GM18499 (cell line): ENCODE measurements at regions not wholly inside any gene's neighbourhood (a gene's known extent, or its start where the extent isn't known, plus 50 kb on each side); places are given as distances from the start of the nearest gene placed in this dataset.

Experiments used
- ATAC-seq: cut with Tn5 transposase; IDR thresholded peaks from one replicate; pipeline ENCODE4 v1.9.1; 2021; ENCODE audit warnings: moderate number of reproducible peaks; ENCODE audit not compliant: insufficient read depth, unreplicated experiment

DNA sequence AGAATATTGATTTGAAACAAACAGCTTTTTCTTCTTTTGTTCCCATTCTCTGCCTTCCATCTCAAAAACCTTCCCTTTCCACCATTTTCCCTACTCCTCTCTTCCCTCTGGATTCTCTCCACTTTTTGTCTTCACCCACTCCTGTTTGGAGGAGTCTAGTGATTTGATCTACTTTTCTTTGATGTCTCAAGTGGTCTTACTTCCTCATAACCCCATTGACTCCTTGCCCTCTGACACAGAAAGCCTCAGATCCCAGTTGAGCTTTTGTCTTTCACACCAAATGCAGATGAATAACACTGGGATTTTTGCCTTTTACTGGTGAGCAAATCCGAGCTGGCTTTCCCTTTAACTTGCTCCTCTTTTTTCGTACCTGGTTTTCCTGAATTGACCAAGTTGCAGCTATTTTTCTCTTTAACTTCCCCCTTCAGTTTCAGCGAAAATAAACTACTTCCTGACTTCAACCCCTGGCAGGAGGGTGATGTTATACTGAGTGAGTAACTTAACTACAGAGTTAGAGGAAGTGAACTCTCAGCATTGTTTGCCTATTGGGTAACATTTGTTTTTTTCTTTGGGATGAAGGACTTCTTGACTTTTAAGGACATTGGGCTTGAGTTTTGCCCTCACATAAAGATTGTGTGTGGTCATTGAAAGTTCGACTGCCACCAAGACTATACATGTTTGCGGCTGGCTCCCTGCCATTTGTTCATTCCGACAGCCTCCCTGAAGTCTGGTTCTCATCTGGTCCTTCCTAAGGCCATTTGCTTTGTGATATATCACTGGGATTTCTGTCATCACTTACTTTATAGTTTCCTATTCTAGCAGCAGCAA is 392.8 kb upstream of the NR3C2 start:
- ATAC-seq, result no peak

DNA sequence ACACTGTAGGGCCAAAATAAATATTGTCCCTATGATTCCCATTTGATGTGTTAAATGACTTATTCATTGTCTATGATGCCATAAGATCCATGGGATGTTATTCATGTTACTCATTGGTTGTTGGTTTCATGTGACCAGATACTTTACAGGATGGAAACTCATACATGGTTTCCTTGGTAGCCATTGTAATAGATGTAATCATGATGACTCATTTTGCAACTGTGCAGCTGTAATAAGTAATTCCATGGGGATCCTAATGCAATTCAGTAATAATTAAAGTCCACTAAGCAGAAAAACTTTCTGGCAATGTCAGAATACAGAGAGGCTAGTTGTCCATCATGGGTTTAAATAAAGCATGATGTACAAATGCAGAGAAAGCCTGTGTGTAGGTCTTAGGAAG is 389.7 kb upstream of the NR3C2 start:
- ATAC-seq, result no peak

- no peak for ATAC-seq
These were observed 386.1 kb upstream of the NR3C2 start for GRCh38 chr4:148828291-148828690.

DNA sequence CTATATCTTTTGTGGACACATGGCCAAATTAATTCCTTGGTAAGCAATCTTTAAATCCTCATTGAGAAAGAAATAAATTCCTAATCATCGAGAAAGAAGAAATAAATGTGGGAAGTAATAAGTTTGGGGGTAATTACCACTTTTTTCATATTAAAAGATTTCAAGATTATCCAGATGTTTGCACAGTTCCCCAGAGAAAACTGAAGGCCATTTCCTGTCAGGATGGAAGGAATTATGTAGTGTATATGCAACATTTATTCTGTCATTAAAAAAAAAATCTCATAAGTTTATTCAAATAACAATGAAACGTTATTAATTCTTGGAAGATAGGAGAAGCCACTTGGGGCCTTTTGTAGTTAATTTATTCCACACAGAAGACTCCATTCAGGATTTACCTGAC is 385.6 kb upstream of the NR3C2 start:
- no peak for ATAC-seq

GRCh38 chr4:148823419-148823769 is 381.2 kb upstream of the NR3C2 start:
- ATAC-seq, result no peak

DNA sequence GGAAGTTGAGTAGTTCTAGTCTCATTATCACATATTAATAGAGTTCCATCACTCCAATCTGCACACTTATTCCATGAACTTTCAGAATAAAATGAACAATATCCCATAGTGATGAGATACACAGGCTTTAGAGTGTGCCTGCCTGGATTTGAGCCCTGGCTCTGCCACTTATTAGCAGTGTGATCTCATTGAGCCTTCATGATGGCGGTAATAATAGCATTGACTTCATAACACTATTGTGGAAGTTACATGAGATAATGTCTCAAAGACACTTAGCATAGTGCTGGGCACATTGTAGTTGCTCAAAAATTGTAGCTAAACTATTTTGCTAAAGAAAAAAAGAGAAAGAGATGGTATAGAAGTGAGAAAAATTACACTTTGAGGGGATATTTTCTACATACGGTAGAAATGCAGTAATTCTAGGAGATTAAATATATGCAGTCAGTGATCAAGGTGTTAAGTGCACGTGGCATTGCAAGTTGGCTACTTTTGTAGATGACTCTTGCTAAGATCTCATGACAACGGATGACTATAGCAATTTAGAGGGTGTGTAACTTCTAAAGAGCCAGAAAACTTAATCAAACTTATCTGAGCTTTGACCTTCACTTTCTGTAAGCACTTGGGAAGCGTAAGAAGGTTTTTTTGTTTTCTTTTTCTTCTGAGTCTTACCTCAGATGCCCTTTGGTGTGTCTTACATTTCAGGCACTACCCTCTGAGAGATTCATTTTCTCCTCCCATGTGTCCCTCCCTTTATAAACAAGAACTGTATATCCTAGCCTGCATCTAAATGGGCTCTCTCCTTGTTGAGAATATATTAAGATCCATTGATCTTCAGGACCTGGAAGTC is 380.6 kb upstream of the NR3C2 start:
- no peak for ATAC-seq

- ATAC-seq, result no peak
These were observed 371.8 kb upstream of the NR3C2 start for GRCh38 chr4:148814030-148814429.

DNA sequence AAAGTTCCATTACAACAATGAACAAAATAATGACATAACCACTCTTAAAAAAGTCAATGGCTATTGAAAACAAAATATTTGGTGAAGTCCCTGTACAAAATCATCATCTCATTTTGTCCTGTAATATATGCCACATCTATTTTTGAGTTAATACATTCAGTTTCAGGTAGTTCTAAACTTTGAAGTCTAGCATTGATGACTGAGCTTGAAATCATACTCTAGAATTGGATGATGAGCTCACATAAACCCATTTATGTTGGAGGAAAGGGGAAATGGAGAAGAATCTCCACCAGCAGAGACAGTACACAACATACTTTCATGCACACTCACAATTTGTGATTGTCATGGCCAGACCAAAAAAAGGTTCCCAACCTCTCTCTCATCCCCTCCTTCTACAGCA is 371.1 kb upstream of the NR3C2 start:
- no peak for ATAC-seq

GRCh38 chr4:148812101-148812500 is 369.9 kb upstream of the NR3C2 start:
- ATAC-seq, result no peak

GRCh38 chr4:148810461-148810860 is 368.2 kb upstream of the NR3C2 start:
- ATAC-seq, result no peak

GRCh38 chr4:148808416-148808815 is 366.2 kb upstream of the NR3C2 start:
- no peak for ATAC-seq

DNA sequence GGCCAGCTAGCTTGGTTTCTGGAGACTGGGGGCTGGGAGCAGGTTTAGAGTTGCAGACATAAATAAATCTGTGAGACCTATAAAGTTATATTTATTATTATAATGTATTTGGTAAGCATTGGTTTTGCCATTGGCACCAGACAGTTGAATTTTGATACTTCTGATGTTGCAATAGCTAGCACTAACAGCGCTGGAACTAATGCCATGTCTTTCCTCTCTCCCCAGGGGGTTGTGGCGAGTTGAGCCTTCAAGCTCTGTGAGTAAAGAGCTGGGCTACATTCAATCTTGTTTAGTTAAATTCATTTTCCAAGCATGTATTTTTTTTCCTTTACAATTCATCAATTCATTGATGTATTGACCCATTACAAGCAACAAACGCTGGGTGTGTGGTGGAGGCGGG is 358.7 kb upstream of the NR3C2 start:
- no peak for ATAC-seq

GRCh38 chr4:148800336-148800885 is 358.2 kb upstream of the NR3C2 start:
- ATAC-seq, result no peak

DNA sequence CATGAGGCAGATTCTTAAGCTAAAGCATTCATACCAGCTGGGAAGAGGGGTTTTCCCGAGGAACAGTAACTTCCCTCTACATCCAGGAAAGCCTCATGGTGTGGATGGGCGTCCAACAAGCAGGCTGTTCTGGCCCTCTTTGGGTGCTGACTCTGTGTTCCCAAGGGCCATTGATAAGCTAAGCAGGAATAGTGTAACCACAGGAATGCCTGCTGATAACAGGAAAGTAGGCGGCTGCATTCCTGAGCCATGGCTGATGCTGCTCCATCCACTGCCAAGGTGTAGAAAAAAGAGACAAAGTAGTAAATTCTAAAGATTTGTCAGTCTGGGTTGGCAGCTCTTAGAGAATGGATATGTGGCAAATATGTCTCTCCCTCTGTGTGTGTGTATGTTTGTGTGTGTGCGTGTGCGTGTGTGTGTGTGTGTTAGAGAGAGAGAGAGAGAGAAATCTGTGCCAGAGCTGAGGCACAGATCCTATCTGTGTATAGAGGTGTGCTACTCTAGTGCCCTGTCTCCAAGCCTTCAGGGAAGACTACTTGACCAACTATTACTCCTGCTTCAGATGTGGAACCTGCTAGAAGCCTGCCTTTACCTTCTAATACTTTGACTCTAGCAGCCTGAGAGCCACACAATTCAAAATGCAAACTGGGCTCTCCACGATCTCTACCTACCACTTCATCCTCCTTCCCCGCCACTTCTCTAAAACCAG is 353.1 kb upstream of the NR3C2 start:
- ATAC-seq, result no peak

GRCh38 chr4:148793221-148793620 is 351.0 kb upstream of the NR3C2 start:
- ATAC-seq, result no peak

- no peak for ATAC-seq
These were observed 348.5 kb upstream of the NR3C2 start for GRCh38 chr4:148790691-148791090.

DNA sequence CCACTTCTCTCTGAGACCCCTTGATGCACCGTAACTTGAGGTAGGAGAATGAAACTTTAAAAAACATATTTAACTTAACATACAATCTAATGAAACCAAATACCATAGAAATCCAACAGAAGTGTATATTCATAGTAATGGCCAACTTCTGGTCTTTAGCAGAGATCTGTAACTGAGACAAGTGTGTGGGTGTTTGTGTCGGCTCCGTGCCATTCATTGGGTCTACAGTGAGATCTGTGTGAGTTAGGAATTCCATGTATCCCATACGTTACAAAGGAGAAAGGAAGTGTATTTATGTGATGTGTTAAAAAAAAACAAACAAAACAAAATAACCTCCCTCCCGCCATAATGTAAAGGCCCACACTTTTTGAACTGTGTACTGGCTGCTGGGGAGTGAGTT is 348.0 kb upstream of the NR3C2 start:
- no peak for ATAC-seq

GRCh38 chr4:148787831-148788477 is 345.7 kb upstream of the NR3C2 start:
- no peak for ATAC-seq

DNA sequence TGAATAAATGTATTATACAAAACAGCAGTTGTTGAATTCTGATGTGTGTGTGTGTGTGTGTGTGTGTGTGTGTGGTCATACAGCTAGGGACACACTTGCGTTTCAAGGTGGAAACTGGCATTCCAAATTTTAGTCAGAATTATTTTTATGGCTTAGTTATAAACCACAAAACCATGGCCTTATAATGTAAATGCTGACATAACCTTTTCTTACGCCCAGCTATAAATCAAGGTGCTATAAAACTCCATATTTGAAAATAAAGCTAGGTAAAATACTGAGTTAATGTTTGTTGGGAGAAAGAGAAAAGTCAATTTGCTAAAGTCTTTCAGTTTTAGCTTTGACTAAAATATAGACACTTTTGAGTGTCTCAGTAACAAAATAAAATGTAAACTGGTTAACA is 345.1 kb upstream of the NR3C2 start:
- ATAC-seq, result no peak

DNA sequence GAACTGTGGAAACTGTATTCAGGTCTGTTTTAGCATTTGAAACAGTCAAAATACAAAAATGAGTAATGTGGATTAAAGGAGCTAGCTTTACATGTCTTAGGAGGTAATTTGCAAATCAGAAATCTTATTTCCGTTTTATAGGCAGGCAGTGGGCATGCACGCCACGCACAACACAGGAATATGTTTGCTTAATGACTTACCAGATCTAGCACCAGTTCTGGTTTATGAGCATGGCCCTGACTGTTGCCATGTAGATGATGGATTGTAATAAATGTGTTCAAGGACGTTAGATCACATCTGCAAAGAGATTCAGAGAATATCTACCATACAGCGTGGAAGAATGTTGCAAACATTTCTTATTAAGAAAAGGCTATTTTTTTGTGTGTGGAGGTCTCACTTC is 344.5 kb upstream of the NR3C2 start:
- ATAC-seq, result no peak
